IMR-90 (cell line): ENCODE measurements at regions not wholly inside any gene's neighbourhood (a gene's known extent, or its start where the extent isn't known, plus 50 kb on each side); places are given as distances from the start of the nearest gene placed in this dataset.

Source experiments
- ATAC-seq: fragments of 200-7000 bp; cut with Tn5 transposase; 2 replicates; pipeline ENCODE4 v1.9.1; 2020; ENCODE audit warnings: low read depth, mild to moderate bottlenecking, moderate library complexity
- BruUV-seq: library from RNA; stranded (reverse); fragments of 400-500 nt; replicated peaks from 2 replicates; lab custom pipeline; 2021; lab: Mats Ljungman, UMichigan
- CTCF ChIA-PET: fragments of 300-600 bp; formaldehyde crosslinking; extraction: SDS; loops from one replicate; lab custom pipeline; 2021; ENCODE audit warnings: antibody characterized with exemption; lab: Yijun Ruan, JAX
- POLR2A ChIA-PET: fragments of 300-600 bp; sonication (Branson Sonifier 250); formaldehyde crosslinking; loops from one replicate; lab custom pipeline; 2022; ENCODE audit warnings: antibody characterized with exemption; ENCODE audit not compliant: unreplicated experiment; lab: Charles Lee
- DNase-seq: peaks from one replicate; pipeline ENCODE4 v3.0.0; 2013
- H2AFZ ChIP-seq: replicated peaks from 2 replicates; pipeline ENCODE3; 2013; ENCODE audit warnings: low read length, mild to moderate bottlenecking; ENCODE audit not compliant: poor library complexity
- H2AK5ac ChIP-seq: 2 replicates; pipeline ENCODE4 v1.6.1; 2013; ENCODE audit warnings: low read depth, low read length, inconsistent platforms
- H2AK9ac ChIP-seq: replicated peaks from 2 replicates; pipeline ENCODE3; 2013; ENCODE audit warnings: mild to moderate bottlenecking, low read depth, low read length, moderate library complexity; ENCODE audit not compliant: poor library complexity
- H2BK120ac ChIP-seq: 2 replicates; pipeline ENCODE4 v1.6.1; 2013; ENCODE audit warnings: low read depth, low read length, inconsistent platforms
- H2BK15ac ChIP-seq: 3 replicates; pipeline ENCODE4 v1.6.1; 2013; ENCODE audit warnings: low read depth, low read length, inconsistent platforms
- H2BK20ac ChIP-seq: 2 replicates; pipeline ENCODE4 v1.6.1; 2013; ENCODE audit warnings: low read depth, mild to moderate bottlenecking, inconsistent platforms, low read length, moderate library complexity
- H2BK5ac ChIP-seq: 2 replicates; pipeline ENCODE4 v1.6.1; 2013; ENCODE audit warnings: mild to moderate bottlenecking, low read depth, low read length, inconsistent platforms; ENCODE audit not compliant: poor library complexity, severe bottlenecking
- H3K14ac ChIP-seq: replicated peaks from 2 replicates; pipeline ENCODE4 v1.6.1; 2013; ENCODE audit warnings: low read depth, low read length, inconsistent platforms
- H3K18ac ChIP-seq: 2 replicates; pipeline ENCODE4 v1.6.1; 2013; ENCODE audit warnings: low read depth, low read length, control low read depth
- H3K23ac ChIP-seq: 2 replicates; pipeline ENCODE4 v1.6.1; 2013; ENCODE audit warnings: low read depth, low read length, inconsistent platforms
- H3K27ac ChIP-seq: 2 replicates; pipeline ENCODE4 v1.5.1; 2013; ENCODE audit warnings: mild to moderate bottlenecking, control low read depth, low read length; ENCODE audit not compliant: insufficient read depth
- H3K27me3 ChIP-seq: 2 replicates; pipeline ENCODE4 v1.6.1; 2013; ENCODE audit warnings: low read length; ENCODE audit not compliant: control insufficient read depth, insufficient read depth
- H3K36me3 ChIP-seq: 2 replicates; pipeline ENCODE4 v1.6.1; 2013; ENCODE audit warnings: low read length, mixed read lengths; ENCODE audit not compliant: control insufficient read depth, insufficient read depth
- H3K4ac ChIP-seq: 2 replicates; pipeline ENCODE4 v1.6.1; 2013; ENCODE audit warnings: low read depth, low read length, inconsistent platforms
- H3K4me1 ChIP-seq: 2 replicates; pipeline ENCODE4 v1.6.1; 2013; ENCODE audit warnings: low read length, mixed read lengths; ENCODE audit not compliant: control insufficient read depth, insufficient read depth
- H3K4me2 ChIP-seq: 2 replicates; pipeline ENCODE4 v1.6.1; 2013; ENCODE audit warnings: low read depth, mild to moderate bottlenecking, control low read depth, low read length, moderate library complexity
- H3K4me3 ChIP-seq: 2 replicates; pipeline ENCODE4 v1.5.1; 2013; ENCODE audit warnings: low read depth, mild to moderate bottlenecking, control low read depth, low read length, moderate library complexity; ENCODE audit not compliant: insufficient read depth
- H3K56ac ChIP-seq: 2 replicates; pipeline ENCODE4 v1.6.1; 2013; ENCODE audit warnings: low read length, inconsistent platforms; ENCODE audit not compliant: insufficient read depth; ENCODE audit errors: extremely low read depth
- H3K79me1 ChIP-seq, 2 experiments: 2 replicates each; pipeline ENCODE4 v1.6.1; 2013; ENCODE audit warnings: low read length in 2 of 2, inconsistent platforms in 1 of 2, low read depth in 1 of 2
- H3K9ac ChIP-seq: 2 replicates; pipeline ENCODE4 v1.6.1; 2013; ENCODE audit warnings: low read depth, low read length, control low read depth
- H3K9me1 ChIP-seq: 2 replicates; pipeline ENCODE4 v1.6.1; 2013; ENCODE audit warnings: low read length, inconsistent platforms; ENCODE audit not compliant: insufficient read depth
- H3K9me3 ChIP-seq: 2 replicates; pipeline ENCODE4 v1.6.1; 2013; ENCODE audit warnings: low read length; ENCODE audit not compliant: control insufficient read depth, insufficient read depth
- H4K20me1 ChIP-seq: 2 replicates; pipeline ENCODE4 v1.6.1; 2013; ENCODE audit warnings: low read length, inconsistent platforms; ENCODE audit not compliant: insufficient read depth
- H4K5ac ChIP-seq: 2 replicates; pipeline ENCODE4 v1.6.1; 2013; ENCODE audit warnings: mild to moderate bottlenecking, low read depth, low read length, control low read depth
- H4K8ac ChIP-seq, 2 experiments: 2 replicates each; pipeline ENCODE4 v1.6.1; 2013; ENCODE audit warnings: low read depth in 2 of 2, low read length in 2 of 2, control low read depth in 1 of 2, inconsistent platforms in 1 of 2
- H4K91ac ChIP-seq: 2 replicates; pipeline ENCODE4 v1.6.1; 2013; ENCODE audit warnings: low read depth, low read length, inconsistent platforms; ENCODE audit not compliant: insufficient read depth
- BHLHE40 ChIP-seq: fragments of 150-350 bp; IDR thresholded peaks from 2 replicates; pipeline ENCODE4 v1.6.1; 2016; ENCODE audit warnings: mild to moderate bottlenecking, low read depth, low read length
- CEBPB ChIP-seq: IDR thresholded peaks from 2 replicates; pipeline ENCODE4 v1.6.1; 2012; ENCODE audit warnings: low read depth, low read length, improper control_type of control experiment
- CHD1 ChIP-seq: IDR thresholded peaks from 2 replicates; pipeline ENCODE4 v1.6.1; 2012; ENCODE audit warnings: low read depth, low read length, improper control_type of control experiment
- FOS ChIP-seq: fragments of 150-350 bp; IDR thresholded peaks from 2 replicates; pipeline ENCODE4 v1.6.1; 2016; ENCODE audit warnings: low read depth, low read length
- MAFK ChIP-seq: IDR thresholded peaks from 2 replicates; pipeline ENCODE4 v1.6.1; 2012; ENCODE audit warnings: low read depth, low read length, improper control_type of control experiment
- MAZ ChIP-seq: IDR thresholded peaks from 2 replicates; pipeline ENCODE4 v1.6.1; 2012; ENCODE audit warnings: low read depth, mild to moderate bottlenecking, low read length, improper control_type of control experiment, moderate library complexity, borderline replicate concordance
- MXI1 ChIP-seq: IDR thresholded peaks from 2 replicates; pipeline ENCODE4 v1.6.1; 2012; ENCODE audit warnings: low read depth, mild to moderate bottlenecking, low read length, moderate library complexity, borderline replicate concordance
- NFE2L2 ChIP-seq: fragments of 150-350 bp; IDR thresholded peaks from 2 replicates; pipeline ENCODE4 v1.6.1; 2016; ENCODE audit warnings: low read depth, mild to moderate bottlenecking, low read length
- POLR2A ChIP-seq: IDR thresholded peaks from 2 replicates; pipeline ENCODE4 v1.6.1; 2012; ENCODE audit warnings: mild to moderate bottlenecking, low read depth, low read length
- RAD21 ChIP-seq: IDR thresholded peaks from 2 replicates; pipeline ENCODE4 v1.6.1; 2012; ENCODE audit warnings: low read length, improper control_type of control experiment
- RCOR1 ChIP-seq: IDR thresholded peaks from 2 replicates; pipeline ENCODE4 v1.6.1; 2012; ENCODE audit warnings: mild to moderate bottlenecking, low read length, improper control_type of control experiment; ENCODE audit not compliant: insufficient replicate concordance
- RFX5 ChIP-seq: IDR thresholded peaks from 2 replicates; pipeline ENCODE4 v1.8.0; 2012; ENCODE audit warnings: low read depth, mild to moderate bottlenecking, low read length, moderate library complexity
- SMC3 ChIP-seq: fragments of 150-350 bp; IDR thresholded peaks from 2 replicates; pipeline ENCODE4 v1.6.1; 2016; ENCODE audit warnings: low read depth, mild to moderate bottlenecking, antibody characterized with exemption, low read length, moderate library complexity
- USF2 ChIP-seq: fragments of 150-350 bp; IDR thresholded peaks from 2 replicates; pipeline ENCODE4 v1.6.1; 2017; ENCODE audit warnings: mild to moderate bottlenecking, antibody characterized with exemption, low read length, low read depth
- WGBS, 2 experiments: methylation state at CpG; one replicate each; pipeline versions ENCODE4 v1.1.5 to v1.1.7; 2013; ENCODE audit warnings: missing lambda C conversion rate in 2 of 2; ENCODE audit not compliant: insufficient read length in 1 of 2; ENCODE audit errors: extremely low coverage in 2 of 2; 5-methylcytosine and 5-hydroxymethylcytosine counted together
- dilution Hi-C: fragments of 300-500 bp; cut with HindIII; formaldehyde crosslinking; loops from one replicate; pipeline ENCODE4 v1.14.3; 2018; ENCODE audit warnings: low sequenced_read_pairs; ENCODE audit not compliant: unreplicated experiment
- in situ Hi-C: fragments of 300-500 bp; cut with MboI; formaldehyde crosslinking; loops from 3 replicates; pipeline ENCODE4 v1.14.3; 2019; ENCODE audit warnings: low sequenced_read_pairs, inconsistent platforms, mixed read lengths
- intact Hi-C: fragments of 100-400 bp; cut with micrococcal nuclease; formaldehyde crosslinking; loops from 2 replicates; pipeline ENCODE4 v1.10.0; 2022
- TF ChIP-seq, protein P1 (sequence below): fragments of 150-350 bp; IDR thresholded peaks from 2 replicates; pipeline ENCODE4 v1.6.1; 2016; ENCODE audit warnings: low read depth, mild to moderate bottlenecking, low read length, moderate library complexity, borderline replicate concordance
- TF ChIP-seq, protein P2 (sequence below): conservative IDR thresholded peaks from 2 replicates; pipeline ENCODE4 v1.5.1; 2012; ENCODE audit warnings: mild to moderate bottlenecking, low read depth, low read length, improper control_type of control experiment

GRCh38 chr12:115617391-115617790, 660.1 kb downstream of the MED13L start:
- Histone ChIP-seq H2AFZ (no peak overlapping the region), H3K27me3 (no peaks in the 10 kb centered on the region; the same call in 1 of the 2 replicates), H4K8ac (no peak overlapping the region), H2AK9ac (no peak overlapping the region), H4K20me1 (no peaks in the 10 kb centered on the region), H4K91ac (no peak overlapping the region), H3K9me3 (peaks cover 2% of the 10 kb centered on the region), H3K79me1 (no peaks in the 10 kb centered on the region), H3K14ac (no peak overlapping the region), H2BK15ac (no peak overlapping the region), H2BK5ac (no peak overlapping the region), H3K18ac (no peak overlapping the region), H2AK5ac (no peak overlapping the region), H3K36me3 (no peaks in the 10 kb centered on the region), H2BK120ac (no peak overlapping the region), H3K9ac (no peak overlapping the region), H3K4me1 (no peaks in the 10 kb centered on the region), H3K4me3 (no peak overlapping the region), H3K9me1 (no peaks in the 10 kb centered on the region), H3K4ac (no peak overlapping the region), H2BK20ac (no peak overlapping the region), H3K23ac (no peak overlapping the region), H3K4me2 (no peak overlapping the region), H3K56ac (no peak overlapping the region), H3K27ac (no peak overlapping the region), H4K5ac (no peak overlapping the region)
- POLR2A ChIA-PET = no interaction called here
- TF ChIP-seq USF2 (no peak), MXI1 (no peak), NFE2L2 (no peak), POLR2A (no peak), RAD21 (no peak), SMC3 (no peak), FOS (no peak), RCOR1 (no peak), MAZ (no peak), MAFK (no peak), CEBPB (no peak), RFX5 (no peak), BHLHE40 (no peak), CHD1 (no peak)
- TF ChIP-seq, protein P1, sequence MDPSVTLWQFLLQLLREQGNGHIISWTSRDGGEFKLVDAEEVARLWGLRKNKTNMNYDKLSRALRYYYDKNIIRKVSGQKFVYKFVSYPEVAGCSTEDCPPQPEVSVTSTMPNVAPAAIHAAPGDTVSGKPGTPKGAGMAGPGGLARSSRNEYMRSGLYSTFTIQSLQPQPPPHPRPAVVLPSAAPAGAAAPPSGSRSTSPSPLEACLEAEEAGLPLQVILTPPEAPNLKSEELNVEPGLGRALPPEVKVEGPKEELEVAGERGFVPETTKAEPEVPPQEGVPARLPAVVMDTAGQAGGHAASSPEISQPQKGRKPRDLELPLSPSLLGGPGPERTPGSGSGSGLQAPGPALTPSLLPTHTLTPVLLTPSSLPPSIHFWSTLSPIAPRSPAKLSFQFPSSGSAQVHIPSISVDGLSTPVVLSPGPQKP = no peak
- TF ChIP-seq, protein P2, sequence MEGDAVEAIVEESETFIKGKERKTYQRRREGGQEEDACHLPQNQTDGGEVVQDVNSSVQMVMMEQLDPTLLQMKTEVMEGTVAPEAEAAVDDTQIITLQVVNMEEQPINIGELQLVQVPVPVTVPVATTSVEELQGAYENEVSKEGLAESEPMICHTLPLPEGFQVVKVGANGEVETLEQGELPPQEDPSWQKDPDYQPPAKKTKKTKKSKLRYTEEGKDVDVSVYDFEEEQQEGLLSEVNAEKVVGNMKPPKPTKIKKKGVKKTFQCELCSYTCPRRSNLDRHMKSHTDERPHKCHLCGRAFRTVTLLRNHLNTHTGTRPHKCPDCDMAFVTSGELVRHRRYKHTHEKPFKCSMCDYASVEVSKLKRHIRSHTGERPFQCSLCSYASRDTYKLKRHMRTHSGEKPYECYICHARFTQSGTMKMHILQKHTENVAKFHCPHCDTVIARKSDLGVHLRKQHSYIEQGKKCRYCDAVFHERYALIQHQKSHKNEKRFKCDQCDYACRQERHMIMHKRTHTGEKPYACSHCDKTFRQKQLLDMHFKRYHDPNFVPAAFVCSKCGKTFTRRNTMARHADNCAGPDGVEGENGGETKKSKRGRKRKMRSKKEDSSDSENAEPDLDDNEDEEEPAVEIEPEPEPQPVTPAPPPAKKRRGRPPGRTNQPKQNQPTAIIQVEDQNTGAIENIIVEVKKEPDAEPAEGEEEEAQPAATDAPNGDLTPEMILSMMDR = no peak
- ATAC-seq (no peak), DNase-seq (no peak)
- WGBS, 2 experiments = no CpG with 5 or more reads among the region's 7 CpGs
- BruUV-seq = no TSS peak
- intact Hi-C loops = no loop called here
- dilution Hi-C loops = no loop called here
- in situ Hi-C loops = no loop called here
- CTCF ChIA-PET = no interaction called here
